Right renal pelvis (tissue), 4 donors: ENCODE measurements at regions not wholly inside any gene's neighbourhood (a gene's known extent, or its start where the extent isn't known, plus 50 kb on each side); places are given as distances from the start of the nearest gene placed in this dataset.

ENCODE experiments used
- DNase-seq, 4 donors: peaks; one replicate each; pipeline ENCODE4 v3.0.0-alpha.2; 2013; ENCODE audit warnings: low read depth in 4 of 4, low spot score in 3 of 4, missing footprints in 1 of 4

GRCh38 chr22:48690583-48691317, 1136.9 kb downstream of the BRD1 start:
- no peak for DNase-seq

DNA sequence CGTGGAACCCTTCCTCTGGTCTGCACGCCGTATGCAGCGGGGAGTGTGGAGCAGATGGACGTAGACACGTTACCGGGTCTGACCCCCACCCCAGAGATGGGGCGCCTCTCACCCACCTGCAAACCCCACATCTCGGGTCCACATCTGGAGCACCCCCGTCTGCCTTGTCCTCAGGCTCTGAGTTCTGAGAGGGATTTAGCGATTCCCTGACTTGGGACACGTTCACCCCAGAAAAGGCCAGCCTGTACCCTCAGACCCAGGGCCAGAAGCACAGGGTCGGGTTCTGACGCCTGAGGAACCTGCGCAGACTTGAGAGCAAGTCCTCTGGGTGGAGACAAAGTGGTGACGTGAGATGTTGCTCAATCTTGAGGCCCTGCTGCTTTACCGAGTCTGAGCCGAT, 1138.5 kb downstream of the BRD1 start:
- DNase-seq: no peak

DNA sequence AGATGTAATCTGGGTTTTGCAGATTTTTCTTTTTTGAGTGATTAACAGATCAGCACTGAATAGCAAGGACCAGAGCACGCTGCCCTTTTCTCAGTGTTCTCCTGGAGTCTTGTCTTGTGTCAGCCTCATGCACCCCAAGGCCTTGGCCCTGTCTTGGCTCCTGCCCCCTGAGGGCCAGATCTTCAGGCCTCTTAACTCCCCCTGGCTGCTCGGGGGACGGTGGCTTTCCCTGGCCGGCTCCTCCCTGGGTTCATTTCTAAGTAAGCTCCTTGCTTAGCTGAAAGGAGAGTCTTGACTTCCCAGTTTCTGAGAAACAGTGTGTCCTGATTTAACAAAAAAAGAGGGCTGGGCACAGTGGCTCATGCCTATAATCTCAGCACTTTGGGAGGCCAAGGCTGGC, 1139.3 kb downstream of the BRD1 start:
- DNase-seq: no peak

GRCh38 chr22:48687606-48688005, 1140.1 kb downstream of the BRD1 start:
- DNase-seq: no peak

DNA sequence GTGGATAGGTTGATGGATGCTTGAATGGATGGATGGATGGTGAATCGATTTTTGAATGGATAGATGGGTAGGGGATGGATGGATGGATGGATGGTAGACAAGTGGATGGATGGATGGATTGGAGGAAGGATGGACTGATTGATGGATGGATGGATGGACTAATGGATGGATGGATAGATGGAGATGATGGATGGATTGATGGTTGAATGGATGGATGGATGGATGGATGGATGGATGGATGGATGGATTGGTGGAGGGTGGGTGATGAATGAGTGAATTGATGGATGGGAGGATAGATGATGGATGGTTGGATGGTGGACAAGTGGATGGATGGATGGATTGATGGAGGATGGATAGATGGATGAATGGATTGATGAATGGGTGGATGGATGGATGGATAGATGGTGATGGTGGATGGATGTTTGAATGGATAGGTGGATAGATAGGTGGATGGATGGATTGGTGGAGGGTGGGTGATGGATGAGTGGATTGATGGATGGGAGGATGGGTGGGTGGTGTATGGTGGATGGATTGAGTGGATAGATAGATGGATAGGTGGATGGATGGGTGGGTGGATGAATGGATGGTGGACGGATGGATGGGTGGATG, 1140.9 kb downstream of the BRD1 start:
- no peak for DNase-seq

DNA sequence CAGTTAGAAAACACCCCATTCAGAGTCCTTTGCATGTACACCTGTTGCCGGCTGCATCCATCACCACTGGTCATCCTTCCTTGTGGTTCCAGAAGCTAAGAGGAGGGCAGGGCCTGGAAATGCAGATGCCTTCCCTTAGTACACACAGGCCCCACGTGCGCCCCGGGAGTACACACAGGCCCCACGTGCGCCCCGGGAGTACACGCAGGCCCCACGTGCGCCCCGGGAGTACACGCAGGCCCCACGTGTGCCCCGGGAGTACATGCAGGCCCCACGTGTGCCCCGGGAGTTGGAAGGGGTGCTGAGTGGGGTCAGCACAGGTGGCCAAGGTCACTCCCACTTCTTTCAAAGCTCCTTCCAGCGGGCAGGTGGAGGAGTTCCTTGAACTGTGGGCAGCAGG, 1141.9 kb downstream of the BRD1 start:
- no peak for DNase-seq

DNA sequence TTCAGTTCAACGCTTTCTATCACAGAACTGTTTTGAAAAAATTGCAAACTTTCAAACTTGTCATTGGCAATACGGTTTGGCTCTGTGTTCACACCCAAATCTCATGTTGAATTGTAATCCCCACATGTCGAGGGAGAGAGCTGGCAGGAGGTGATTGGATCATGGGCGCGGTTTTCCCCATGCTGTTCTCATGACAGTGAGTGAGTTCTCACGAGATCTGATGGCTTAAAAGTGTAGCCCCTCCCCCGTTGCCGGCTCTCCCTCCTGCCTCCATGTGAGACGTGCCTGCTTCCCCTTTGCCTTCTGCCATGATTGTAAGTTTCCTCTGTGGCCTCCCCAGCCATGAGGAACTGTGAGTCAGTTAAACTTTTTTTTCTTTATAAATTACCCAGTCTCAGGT, 1144.0 kb downstream of the BRD1 start:
- no peak for DNase-seq

DNA sequence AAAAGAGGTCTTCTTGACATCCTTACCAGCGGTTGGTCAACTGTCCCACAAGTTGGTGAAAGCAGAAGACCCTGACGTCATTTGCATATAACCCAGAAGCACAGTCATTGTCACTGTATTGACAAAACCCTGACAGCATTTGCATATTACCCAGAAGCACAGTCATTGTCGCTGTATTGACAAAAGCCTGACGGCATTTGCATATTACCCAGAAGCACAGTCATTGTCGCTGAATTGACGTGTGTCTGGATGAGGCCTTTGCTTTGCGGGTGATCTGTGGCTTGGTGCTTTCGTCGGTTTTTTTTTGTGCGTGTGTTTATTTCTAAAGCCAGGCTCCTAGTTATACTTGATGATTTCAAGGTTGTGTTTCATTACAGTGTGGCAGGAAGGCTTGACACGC, 1145.2 kb downstream of the BRD1 start:
- no peak for DNase-seq

- DNase-seq: no peak
Observed at GRCh38 chr22:48680601-48681000, 1147.1 kb downstream of the BRD1 start.

DNA sequence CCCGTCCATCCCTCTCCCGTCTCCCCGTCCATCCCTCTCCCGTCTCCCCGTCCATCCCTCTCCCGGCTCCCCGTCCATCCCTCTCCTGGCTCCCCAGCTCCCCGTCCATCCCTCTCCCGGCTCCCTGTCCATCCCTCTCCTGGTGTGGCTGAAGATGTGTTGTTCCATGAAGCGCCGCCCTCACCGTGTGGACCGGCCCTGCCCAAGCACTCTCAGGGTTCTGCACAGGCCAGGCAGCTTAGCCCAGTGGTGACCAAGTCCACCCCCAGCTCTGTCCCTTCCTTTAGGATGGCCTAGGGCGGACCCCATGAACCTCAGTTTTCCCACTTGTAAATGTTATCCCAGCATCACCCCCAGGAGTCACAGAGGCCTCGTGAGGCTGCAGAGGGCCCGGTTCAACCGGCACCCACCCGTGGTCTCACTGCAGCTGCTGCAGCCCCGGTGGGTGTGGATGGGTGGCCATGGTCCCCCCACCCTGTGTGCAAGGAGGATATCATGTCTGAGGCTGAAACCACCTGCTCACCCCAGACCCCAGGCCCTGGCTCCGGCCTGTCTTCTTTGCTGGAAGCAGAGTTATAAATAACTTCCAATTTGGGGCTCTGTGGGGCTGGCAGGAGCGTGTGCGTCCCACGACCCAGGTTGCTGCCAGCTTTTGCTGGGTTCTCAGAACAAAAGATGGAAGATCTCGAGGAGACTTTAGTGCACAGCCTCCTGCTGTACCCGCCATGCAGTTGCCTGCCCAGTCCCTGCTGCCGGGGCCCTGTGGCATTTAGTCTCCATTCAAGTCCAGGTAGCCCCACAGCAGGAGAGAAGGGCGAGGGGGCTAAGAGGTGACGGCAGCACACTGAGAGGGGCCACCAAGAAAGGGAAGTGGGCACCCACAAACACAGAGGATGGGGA, 1147.8 kb downstream of the BRD1 start:
- no peak for DNase-seq

DNA sequence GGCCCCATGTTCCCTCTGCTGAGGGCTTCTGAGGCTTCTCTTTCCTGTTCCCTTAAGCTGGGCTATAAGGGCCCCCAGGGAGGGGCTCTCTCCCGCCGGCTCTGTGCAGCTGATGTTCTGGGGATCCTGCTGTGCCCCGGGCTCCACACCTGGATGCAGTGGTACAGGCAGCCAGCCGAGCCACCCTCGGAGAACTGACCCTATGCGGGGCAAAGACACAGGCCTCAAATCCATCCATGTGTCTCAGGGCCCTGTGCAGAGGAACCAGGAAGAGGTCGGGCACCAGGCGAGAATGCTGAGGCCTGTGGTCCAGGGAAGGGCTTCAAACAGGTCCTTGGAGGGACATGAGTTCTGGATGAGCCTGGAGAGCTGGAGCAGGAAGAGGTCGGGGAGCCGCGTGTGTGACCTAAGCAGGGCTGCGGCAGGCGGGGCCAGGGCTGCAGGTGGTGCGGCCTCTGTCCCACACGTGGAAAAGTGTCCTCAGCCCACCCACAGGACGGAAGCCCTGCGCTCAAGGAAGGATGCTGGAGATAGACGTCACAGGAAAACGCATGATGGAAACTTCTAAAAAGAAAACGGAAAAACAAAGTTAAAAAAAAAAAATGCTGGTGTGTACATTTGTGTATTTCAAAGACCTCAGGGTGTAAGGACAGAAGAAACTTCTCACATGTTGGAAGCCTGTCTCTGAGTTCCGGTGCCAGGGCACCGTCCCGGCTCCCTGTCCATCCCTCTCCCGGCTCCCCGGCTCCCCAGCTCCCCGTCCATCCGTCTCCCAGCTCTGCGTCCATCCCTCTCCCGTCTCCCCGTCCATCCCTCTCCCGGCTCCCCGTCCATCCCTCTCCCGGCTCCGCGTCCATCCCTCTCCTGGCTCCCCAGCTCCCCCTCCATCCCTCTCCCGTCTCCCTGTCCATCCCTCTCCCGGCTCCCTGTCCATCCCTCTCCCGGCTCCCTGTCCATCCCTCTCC, 1149.2 kb downstream of the BRD1 start:
- no peak for DNase-seq

DNA sequence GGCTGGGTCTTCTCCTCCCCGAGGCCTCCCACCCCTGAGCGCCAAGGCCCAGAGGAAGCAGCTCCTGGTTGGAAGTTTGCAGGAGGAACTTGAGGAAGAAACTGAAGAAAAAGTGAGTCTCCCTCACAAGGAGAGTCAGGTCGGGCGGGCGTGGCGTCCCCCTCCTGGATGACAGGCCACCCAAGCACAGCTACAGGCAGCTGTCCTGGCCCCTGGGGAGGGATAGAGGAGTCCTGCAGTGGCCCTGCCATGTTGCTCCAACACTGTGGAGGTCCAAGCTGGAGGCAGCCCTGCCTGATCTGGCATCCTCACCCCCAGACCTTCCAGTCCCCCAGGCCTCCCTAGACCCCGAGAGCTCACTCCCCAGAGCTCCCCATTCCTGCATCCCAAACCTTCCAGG, 1150.1 kb downstream of the BRD1 start:
- no peak for DNase-seq

DNA sequence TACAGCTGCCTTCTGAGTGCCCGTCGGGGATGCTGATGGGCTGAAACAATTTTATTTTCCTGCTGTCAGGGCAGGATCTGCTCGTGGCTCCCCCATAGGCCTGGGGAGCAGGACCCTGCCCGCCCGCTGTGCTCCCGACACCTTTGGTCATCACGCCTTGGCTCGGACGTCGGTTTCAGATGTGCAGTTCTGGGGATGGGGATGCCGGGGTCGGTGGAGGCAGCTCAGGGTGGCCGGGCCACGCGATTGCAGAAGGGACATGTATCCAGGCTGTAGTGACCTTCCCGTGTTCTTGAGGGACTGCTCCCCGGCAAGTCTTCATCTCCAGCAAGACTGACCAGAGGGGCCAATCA, 1150.5 kb downstream of the BRD1 start:
- no peak for DNase-seq

DNA sequence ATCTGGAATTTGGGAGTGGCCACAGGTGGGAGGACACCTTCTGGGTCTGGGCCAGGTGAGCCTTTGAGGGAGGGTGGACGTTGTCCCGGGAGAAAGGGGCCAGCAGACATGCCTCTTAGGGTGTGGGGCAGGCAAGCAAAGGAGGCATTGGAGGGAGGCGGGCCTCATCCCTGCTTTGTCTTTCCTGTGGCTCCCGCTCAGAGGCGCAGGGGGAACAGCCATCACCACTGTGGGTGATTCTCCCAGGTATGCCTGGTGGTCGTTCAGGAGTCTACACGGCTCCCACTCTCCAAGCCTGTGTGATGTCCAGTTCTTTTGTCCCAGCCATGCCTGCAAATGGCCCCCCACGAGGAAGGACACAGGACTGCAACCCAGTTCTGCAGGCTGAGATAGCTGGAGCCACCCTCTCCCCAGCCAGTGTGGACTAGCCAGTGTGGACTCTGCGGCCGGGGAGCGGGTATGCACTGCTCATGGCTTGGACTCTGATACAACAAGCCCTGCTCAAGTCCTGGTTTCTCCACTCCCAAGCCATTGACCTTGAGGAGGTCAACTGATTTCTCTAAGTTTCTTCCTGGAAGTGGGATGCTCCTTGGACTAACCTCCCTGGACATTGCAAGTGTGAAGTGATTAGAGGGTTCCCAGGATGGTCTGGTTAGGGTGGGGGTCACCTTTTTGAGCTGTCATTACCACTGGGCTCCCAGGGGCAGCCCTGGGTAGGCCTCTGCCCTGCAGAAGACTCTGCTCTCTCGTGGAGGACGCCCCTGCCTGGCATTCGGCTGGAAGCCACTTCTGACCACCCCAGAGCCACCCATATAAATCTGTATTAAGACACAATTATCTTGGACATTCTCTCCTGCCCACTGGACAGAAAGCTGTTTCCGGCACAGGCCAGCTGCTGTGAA, 1151.2 kb downstream of the BRD1 start:
- no peak for DNase-seq

- DNase-seq: no peak
Observed at GRCh38 chr22:48675830-48676145, 1151.9 kb downstream of the BRD1 start.

GRCh38 chr22:48675141-48675829, 1152.4 kb downstream of the BRD1 start:
- DNase-seq: no peak

DNA sequence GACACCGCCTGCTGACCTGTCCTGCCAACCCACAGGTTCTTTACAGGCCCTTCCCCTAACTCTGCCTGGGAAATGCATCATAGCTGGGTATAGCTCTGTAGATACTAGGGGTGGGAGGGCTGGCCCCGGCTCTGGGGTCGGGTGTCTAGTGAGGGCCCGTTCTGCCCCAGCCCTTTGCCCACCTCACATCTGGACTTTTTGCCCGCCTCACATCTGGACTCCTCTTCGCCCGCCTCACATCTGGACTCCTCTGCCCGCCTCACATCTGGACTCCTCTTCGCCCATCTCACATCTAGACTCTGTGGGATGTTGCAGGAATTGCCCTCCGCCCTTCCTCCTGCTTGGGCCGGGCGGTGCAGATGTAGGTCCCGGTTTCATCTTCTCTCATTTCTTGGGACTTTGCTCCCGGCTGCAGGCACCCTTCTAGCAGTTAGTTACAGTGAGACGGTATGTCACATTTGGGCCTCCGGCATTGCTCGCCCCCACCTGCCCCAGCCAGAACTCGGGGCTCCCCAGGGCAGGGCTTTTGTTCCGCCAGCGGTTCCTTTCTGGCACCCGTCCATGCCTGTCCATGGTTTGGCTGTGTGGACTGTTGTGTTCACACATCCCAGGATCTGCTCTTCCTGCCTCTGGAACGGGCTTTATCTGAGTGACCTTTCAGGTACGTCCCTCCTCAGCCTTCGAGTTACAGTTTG, 1153.7 kb downstream of the BRD1 start:
- DNase-seq: no peak

- DNase-seq: no peak
Observed at GRCh38 chr22:48672387-48672786, 1155.3 kb downstream of the BRD1 start.

- DNase-seq: no peak
Observed at GRCh38 chr22:48670731-48671130, 1156.9 kb downstream of the BRD1 start.
